ENCODE measurements at regions not wholly inside any gene's neighbourhood (a gene's known extent, or its start where the extent isn't known, plus 50 kb on each side); places are given as distances from the start of the nearest gene placed in this dataset.

GRCh38 chr1:98268316-98268715, 347.5 kb upstream of the DPYD start:
- no peak for TF ChIP-seq CTCF (IDR thresholded peaks at IDR 0.05)
- TF ChIP-seq FOSL2 (IDR thresholded peaks at IDR 0.05) = no peak
- TF ChIP-seq FOSL2 (CRISPR knock-in tag; IDR thresholded peaks at IDR 0.05) = no peak
- TF ChIP-seq, protein P1, sequence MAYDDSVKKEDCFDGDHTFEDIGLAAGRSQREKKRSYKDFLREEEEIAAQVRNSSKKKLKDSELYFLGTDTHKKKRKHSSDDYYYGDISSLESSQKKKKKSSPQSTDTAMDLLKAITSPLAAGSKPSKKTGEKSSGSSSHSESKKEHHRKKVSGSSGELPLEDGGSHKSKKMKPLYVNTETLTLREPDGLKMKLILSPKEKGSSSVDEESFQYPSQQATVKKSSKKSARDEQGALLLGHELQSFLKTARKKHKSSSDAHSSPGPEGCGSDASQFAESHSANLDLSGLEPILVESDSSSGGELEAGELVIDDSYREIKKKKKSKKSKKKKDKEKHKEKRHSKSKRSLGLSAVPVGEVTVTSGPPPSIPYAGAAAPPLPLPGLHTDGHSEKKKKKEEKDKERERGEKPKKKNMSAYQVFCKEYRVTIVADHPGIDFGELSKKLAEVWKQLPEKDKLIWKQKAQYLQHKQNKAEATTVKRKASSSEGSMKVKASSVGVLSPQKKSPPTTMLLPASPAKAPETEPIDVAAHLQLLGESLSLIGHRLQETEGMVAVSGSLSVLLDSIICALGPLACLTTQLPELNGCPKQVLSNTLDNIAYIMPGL (CRISPR knock-in tag; IDR thresholded peaks at IDR 0.05; ENCODE audit: borderline replicate concordance) = no peak
- no peak for TF ChIP-seq CHD2 (IDR thresholded peaks at IDR 0.05; ENCODE audit: low read length, partially characterized antibody)
- TF ChIP-seq JUNB (IDR thresholded peaks at IDR 0.05) = no peak
